ENCODE measurements at regions not wholly inside any gene's neighbourhood (a gene's known extent, or its start where the extent isn't known, plus 50 kb on each side); places are given as distances from the start of the nearest gene placed in this dataset.
"Not testable (repeated sequence)": the region's sequence is repeated elsewhere in the genome, so short reads cannot be mapped to it uniquely, and the experiment has no call there.

DNA sequence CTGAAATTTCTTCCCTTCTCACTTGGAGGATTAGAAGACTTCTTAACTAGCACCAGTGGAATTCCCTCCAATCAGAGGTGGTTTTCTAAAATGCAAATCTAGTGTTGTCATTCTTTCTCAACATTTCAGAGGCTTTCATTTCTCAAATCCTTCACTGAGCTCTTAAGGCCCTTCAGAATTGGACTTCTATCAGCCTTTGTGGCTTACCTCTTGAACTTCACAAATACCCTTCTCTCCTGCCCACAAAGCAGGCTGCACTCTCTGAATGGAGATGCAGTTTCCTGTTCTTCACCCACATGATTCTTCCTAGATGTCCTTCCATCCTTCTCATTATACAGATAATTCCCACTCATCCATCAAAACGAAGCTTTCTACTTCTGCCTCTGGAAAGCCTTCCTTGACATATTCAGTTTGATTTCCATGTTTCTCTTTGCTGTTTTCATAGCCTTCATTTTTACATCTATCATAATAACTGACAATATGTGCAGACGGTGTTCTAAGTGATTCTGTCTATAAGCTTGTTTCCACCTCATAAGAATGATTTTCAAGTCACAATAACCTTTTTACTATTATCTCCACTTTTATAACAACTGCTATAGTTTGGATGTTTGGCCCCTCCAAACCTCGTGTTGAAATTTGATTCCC, 123.1 kb upstream of the GPR12 start:
- no peak for DNase-seq

DNA sequence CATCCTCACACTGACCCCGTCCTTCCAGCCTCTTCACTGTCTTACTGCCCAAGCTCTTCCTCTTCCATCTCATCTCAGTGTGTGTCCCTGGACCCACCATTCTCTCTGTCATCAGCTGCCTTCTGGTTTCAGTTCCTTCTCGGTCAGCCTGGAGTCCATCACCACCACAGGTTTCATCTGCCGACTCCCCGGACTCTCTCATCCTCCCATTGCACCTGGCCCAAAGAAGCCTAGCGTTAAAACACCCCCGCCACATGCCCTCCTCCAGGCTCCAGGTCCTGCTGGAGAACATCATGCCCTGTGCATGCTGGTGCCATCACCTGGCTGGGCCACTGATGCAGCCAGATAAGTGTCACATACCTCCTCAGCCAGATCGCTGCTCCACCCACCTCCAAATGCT, 122.1 kb upstream of the GPR12 start:
- DNase-seq = no peak

DNA sequence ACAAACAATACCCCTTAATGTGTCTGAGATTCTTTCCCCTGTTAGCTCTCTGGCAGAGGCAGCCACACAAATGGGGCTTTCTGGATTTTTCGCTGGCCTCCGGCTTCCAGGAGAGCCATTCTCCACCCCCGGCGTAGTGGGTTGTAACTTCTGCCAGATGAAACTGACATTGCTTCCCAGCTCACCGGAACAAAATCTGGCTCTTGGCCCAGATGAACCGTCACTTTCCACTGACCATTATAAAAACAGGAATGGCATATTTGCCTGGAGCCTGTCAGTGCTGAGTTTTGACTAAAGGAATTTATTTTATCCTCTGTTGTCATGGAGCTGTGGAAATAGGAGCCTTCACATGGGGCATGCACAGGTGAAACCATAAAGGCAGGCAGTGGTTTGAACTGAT, 120.6 kb upstream of the GPR12 start:
- no peak for DNase-seq

DNA sequence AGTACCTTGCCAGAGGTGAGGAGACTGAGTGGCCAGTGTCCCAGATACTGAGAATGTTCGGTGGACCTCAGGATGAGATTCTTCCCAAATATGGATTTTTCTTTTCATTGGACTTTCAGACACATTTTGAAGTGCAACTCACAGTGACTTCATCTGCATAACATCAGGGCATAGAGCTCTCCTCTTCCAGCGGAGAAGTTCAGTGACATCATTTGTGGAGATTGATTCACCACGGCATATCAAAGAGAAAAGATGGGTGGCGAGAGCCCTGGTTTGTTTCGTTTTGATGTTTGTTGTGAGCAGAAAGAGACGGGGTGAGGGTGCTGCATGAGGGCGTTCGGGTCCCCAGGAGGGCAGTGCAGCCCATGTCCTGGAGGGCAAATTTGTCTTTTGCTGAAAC, 120.1 kb upstream of the GPR12 start:
- no peak for DNase-seq

DNA sequence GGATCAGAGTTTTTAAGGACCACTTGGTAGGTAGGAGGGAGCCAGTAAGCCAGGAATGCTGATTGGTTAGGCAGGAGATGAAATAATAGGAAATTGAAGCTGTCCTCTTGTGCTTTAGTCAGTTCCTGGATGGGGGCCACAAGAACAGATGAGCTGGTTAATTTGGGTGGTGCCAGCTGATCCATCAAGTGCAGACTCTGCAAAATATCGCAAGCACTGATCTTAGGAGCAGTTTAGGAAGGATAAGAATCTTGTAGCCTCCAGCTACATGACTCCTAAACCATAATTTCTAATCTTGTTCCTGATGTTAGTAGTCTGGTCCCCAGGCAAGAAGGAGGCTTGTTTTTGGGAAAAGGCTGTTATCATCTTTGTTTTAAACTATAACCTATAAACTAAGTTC, 117.9 kb upstream of the GPR12 start:
- DNase-seq = no peak

DNA sequence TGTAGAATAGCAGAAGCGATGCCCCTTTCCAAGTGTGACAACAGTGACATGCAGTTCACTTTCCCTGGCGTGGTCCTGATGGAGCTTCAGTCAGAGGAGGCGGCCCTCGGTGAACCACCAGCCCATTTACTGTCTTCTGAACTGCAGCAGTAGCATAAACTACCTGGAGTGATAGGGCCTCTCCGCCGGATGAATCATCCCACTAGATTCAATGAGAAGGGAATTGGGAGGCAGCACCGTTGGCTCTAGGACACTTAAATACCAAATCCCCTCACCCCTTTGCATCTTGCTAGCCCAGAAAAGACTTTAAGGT, 112.8 kb upstream of the GPR12 start:
- DNase-seq = no peak

DNA sequence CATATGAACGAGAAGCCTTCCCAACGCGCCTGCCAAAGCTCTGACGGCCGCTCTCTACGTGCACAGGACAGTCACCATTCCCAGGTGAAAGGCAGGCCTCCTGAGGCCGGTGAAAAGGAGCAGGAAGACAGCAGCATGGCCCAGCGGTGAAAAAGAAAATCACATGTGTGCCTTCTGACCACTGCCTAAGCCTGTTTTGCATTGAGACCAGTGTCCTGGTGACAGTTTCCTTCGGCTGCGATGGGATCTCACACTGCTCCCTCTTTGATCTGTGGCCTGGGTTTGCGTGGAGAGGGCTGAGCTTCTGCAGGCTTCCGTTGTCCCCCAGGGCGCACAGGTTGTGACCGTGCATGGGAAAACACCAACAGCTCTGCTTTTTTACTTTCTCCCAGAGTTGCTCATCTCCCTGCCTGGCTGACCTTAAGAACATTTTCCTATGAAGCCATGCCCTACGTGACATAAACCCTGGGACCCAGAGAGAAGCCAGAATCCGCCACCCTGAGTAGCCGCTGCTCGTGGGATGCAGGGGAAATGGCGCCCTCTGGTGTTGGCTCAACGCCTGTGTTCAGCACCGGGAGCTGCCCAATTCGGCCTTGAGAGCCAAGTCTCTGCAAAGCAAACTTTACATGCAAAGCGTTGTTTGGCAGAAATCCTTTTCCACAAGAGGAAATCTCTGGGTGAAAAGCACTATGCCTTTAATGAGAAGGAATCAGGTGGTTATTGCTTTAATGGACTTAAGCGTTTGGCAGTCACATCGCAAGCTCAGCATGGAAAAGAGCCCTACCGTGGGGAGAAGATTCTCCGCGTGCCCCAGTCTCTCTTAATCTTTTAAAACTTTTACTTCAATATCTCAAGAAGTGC, 112.2 kb upstream of the GPR12 start:
- DNase-seq = peak; percentile 67 to 74

DNA sequence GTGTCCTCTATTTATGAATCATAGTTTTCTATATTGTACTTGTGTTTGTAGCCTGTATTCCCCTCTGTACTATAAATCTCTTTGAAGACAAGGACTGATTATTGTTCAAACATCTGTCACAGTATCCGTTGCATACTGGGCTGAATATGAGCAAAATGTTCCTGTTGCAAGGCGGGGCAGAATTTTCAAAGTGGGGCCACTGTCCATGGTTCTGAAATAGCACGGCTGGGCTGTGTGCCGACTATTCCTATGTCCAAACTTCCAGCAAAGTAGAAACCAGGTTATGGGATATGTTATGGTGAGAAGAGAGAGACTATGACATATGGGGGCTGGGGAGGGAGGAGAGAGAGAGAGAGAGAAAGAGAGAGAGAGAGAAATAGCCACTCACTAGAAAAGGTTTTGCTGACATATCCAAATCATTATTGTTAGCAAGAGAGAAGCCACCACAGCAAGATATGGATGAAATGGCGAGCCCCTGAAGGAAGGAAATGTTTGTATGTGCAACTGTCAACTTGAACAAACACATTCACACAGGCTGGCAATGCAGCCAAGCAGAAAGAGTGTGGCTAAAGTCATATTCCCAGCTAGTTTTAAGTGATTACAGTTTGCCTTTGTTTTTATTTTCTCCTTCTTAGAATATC, 107.0 kb upstream of the GPR12 start:
- peak in 1 of 2 experiments; percentile 22 for DNase-seq

DNA sequence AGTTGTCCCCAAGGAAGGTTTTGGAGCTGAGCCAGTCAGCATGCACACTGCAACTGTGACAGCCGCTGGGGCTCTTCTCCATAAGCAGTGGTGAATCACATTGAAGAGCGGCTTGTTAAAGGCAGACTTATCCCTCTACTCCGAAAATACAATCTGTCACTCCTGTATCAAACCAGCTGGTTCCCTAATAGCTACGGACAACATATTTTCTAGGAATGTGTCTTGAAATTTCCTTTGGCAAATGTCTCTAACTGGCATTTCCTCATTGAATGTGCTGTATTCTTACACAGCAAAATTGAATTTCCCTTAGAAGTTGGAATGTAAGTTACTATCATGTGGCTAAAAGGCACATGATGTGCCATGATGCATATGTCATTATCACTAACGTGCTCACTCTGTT, 104.0 kb upstream of the GPR12 start:
- DNase-seq = no peak

DNA sequence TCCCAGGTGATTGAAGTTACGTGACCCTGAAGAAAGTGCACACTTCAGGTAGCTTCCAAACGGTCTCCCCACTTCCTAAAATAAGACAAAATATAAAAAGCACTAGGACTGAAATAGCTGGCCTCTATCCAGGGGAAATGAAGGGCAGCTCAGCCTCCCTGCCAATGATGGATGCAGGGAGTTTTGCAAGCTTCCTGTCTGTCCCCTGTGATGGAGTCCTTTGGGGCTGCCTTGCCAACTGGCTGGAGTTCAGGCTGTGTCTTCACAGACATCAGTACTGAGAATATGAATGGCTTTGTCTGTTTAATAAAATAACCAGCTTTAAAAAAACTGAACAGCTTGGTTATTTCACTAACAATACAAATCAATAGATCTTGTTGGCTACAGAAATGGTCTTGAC, 101.4 kb upstream of the GPR12 start:
- no peak for DNase-seq

DNA sequence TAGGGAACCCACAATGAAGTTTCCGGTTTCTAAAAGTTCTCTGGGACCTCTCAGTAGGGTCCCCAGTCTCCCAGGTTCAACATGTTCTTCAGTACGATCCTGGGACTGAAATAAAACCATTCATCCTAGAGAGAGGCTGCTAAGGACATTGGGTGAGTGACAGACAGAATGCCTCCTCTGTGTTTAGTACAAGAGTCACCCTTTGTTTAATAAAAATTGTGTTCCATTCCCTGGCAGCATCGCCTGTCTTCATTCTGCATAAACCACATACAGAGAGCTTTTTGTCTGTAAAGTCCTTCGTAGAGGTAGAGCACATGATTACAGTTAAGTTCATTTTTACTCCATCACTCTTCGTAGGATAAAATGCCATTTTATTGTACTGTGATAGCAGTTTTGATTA, 95.3 kb upstream of the GPR12 start:
- DNase-seq = no peak

DNA sequence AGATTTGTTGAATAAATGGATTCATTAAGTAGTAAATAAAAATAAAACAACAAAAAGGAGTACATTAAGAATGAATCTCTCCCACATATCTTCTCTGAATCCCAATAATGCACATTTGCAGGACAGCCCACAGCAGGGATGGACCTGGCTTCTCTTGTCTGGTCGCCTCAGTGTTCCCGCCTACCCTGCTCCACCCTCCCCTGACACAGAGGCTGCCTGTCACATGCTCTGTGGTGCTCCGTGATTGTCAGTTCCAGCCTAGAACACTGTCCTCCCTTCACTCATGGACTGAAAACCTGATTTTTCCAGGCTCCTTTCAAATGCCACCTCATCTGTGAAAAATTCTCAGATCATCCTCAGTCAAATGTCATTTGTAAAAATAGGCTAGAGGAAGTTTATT, 94.5 kb upstream of the GPR12 start:
- DNase-seq = no peak

DNA sequence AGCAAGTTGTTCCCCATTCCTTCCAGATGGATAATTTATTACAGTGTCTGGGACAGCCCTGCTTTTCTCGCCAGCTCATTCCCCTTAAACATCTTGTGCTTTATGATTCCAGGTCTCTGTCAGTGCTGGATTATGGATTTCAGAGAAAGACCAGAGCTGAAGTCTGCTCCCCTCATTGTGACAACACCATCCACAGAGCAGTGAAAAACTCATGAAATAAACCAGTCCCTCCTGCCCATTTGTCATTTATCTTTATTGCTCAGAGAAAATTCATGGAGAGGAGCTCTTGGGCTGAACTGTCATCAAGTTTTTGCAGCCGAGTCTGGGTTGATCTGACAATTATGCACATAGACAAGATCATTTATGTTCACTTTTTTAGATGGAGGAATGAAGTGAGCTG, 92.7 kb upstream of the GPR12 start:
- DNase-seq = no peak

DNA sequence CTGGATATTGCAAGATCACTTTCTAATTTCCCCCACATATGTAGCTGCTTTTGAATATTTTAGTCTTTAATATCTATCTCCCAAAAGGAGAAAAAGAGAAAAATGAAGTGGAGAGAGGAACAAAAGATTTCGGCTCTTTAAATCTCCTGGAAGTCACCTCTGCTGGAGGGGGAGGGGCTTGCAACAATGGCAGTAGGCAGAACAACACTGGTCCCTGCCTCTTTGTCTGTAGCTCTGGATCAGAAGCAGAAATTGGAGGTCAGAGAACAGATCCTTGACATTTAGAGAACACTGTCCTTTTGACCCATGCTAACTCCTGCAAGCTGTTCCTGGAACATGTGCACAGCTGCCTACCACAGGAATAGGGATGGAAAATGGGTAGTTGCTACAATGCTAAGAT, 86.7 kb upstream of the GPR12 start:
- no peak for DNase-seq

DNA sequence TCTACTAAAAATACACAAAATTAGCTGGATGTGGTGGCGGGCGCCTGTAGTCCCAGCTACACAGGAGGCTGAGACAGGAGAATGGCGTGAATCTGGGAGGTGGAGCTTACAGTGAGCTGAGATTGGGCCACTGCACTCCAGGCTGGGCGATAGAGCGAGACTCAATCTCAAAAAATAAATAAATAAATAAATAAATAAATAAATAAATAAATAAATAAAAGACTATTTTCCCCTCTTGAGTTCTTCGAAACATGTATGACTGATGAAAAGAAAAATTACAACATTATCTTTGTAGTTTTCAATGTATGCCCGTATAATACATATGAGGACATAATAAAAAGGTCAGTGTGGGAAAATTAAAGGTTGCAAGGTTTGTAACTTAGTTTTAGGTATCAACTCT, 84.5 kb upstream of the GPR12 start:
- not testable (repeated sequence) for DNase-seq

DNA sequence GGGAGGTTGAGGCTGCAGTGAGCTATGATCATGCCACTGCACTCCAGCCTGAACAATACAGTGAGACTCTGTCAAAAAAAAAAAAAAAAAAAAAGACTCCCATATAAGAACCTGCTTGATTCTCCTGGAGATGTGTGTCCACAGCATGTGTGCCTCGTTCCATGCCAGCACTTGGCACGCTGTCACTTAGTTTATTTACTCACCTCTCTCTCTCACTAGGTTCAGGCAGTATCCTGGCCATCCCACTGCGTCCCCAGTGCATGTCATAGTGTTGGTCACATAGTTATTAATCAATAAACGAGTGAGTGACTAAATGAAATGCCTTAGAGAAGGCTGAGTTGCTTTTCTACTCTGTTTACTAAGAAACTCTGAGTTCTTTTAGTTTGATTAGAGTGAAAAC, 79.1 kb upstream of the GPR12 start:
- no peak for DNase-seq

DNA sequence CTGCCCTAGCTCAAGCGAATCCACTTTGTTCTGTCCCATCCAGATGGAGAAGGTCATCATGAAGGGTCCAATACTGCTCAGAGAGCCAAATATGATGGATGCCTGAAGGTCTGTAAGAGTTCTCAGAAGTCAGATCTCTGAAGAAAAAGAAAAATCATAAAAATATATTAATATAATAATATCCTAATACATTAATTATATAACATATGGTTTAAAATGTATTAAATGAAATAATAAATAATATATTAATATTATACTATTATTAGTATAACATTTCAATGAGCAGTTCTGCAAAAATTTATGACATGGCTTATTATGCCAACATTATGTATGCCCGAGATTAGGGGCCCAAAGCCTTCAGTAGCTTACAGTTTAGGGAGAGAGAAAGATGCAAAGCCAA, 78.2 kb upstream of the GPR12 start:
- no peak for DNase-seq

DNA sequence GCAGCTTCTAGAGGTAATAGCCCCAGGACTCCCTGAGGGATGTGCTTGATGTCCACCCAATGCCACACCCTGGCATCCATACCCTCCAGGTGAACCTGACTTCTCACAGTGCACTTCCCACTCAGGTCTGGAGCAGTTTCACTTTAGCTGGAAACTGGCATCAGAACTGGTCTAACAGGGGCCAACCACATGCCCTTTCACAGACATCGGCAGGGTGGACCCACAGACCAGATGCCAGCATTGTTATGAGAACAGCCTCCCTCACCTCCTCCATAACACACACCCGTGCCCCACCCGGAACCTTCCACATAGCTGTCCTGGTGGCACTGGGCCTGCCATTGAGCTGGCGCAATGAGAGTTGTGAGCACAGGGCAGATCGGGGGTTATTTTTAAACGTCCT, 77.4 kb upstream of the GPR12 start:
- no peak for DNase-seq

DNA sequence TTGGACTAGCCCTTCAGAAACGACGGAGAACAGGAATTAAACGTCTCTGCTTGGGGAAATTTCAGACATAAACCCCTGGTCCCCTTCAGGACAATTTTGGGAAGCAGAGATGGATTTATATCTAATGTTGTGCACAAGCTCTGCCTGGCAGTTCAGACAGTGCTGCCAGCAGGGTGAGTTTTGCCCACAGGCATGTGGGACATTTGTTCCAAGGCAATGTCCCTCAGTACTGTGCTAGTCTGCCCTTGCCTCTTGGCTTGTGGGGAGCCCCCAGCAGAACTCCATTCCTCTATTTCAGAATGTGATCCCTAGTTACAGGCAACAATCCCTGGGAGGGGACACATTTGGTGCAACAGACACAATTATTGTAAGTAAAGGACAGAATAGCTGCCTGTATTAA, 76.5 kb upstream of the GPR12 start:
- no peak for DNase-seq

DNA sequence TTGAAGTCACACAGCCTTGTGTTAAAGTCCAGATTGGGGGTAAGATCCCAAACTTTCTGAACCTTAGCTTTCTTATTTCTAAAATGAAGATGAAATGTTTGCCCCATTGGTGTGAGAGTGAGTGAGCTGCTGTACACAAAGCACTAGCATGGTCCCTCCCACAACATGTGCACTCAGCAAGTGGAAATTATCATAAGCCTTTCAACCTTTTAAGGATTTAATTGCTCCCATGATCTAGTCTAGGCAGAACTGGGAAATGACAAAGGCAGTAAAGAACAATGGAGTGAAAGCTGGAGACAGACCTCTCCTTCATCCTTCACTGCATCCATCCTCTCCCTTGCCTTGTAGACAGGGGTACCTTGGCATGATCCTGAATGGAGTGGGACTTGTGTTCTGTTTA, 76.0 kb upstream of the GPR12 start:
- DNase-seq = no peak

DNA sequence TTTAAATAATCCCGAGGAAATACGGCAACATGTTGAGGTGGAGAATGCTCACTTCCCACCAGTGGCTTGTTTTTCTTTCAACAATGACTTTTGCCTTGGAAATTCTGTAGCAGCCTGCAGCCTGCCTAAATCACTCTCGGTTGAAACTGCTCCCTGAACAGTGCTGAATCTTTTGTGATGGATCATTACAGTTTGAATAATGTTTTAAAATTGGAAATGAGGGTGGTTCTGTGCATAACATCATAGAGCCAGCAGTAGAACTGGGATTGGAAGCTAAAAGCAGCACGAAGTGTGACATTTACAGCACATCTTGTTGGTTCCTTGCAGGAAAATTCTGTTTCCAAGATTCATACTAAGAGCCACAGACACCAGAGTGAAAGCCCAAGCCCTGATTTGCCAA, 74.1 kb upstream of the GPR12 start:
- no peak for DNase-seq

DNA sequence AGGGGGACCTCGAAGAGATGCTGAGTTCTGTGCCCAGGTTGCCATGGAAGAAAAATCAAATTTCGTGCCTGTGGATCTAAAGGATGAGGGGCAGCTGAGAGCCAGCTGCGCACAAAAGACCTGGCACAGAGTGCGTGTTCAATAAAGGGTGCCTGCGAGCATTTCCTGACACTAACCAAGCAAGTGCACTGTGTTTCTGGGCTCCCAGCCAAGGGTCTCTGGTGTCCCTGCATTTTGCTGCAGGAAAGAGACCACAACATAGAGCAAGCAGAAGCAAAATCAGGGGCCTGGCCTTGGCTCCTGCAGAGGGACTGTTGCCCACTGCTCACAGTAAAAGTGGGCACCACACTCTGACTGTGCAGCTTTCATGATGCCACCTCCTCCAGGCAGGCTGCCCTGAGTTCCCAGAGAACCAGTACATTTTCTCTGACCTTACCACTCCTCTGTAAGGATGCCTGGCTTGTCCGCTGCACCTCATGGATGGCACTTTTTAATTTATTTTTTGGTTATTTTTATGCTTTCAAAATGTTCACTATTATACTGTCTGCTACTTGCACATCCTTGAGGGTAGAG, 70.8 kb upstream of the GPR12 start:
- DNase-seq = no peak

DNA sequence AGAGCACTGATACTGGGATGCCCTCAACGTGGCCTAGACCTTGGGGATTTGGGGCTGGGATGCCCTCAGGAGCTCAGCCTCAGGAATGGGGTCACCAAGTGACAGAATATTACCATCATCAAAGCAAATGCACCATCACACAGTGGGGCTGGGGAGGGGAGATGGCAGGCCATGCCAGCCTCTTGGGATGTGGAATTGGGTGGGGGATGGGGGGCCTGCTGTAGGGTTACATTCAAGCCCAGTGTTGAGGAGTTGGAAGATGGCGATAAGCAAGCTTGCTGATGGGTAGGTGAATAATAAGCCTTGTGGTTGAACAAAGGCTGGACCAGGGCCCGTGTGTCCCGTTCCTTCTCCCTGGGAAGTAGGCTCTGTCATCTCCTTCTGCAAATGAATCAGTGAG, 69.1 kb upstream of the GPR12 start:
- no peak for DNase-seq

DNA sequence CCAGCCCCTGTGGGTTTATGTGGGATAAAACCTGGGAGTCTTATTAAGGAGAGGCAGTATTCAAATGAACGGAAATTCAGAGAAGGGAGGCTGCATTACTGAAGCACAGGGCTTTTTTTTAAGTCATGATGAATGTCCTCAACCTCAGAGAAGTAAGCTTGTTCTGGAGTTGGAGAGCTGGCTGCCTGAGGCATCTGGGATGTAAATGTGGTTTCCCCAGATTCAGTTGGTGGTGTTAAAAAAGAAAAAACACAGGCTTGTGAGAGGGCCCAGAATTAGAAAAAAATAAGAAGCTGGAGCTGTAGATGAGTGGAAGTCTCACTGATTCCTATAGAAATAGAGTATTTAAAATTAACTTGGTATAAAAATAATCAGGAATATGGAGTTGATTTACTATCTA, 64.0 kb upstream of the GPR12 start:
- DNase-seq = no peak
